Astrocyte of the cerebellum (primary cell): ENCODE measurements at regions not wholly inside any gene's neighbourhood (a gene's known extent, or its start where the extent isn't known, plus 50 kb on each side); places are given as distances from the start of the nearest gene placed in this dataset.

Experiments
- DNase-seq: peaks from one replicate; pipeline ENCODE4 v3.0.0-alpha.2; 2011; ENCODE audit warnings: low read depth
- H3K4me3 ChIP-seq: 2 replicates; pipeline ENCODE4 v1.5.1; 2011; ENCODE audit warnings: mild to moderate bottlenecking, low read depth, low read length, moderate library complexity
- in situ Hi-C: cut with HindIII; loops from 2 replicates; pipeline ENCODE4 v1.10.0; 2017; ENCODE audit warnings: low sequenced_read_pairs
- TF ChIP-seq, protein P1 (sequence below): IDR thresholded peaks from 2 replicates; pipeline ENCODE4 v1.5.1; 2012; ENCODE audit warnings: low read length, low read depth, moderate library complexity, mild to moderate bottlenecking; ENCODE audit errors: missing control alignments

DNA sequence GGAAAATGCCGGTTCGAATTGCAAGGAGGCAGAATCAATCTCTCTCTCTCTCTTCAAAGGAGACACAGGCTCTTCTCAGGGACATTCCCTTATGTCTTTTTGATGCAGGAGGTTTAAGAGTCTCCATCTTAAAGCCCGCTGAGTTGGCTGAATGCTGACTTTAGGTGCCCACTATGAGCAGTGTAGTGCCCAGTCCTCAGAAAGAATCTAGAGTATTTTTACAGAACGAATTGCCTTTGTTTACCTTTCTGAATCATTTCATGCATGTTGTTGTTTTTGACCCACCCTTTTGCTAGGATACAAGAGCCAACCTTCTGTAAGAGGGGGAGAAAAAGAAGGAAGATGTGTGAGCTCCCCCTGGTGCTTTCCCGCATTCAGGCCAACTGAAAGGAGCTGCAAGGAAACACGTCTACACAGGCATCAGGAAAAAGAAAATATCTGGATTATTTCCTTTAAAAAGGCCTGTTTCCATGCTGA lies 193.5 kb upstream of the TCF4 start:
- TF ChIP-seq, protein P1, sequence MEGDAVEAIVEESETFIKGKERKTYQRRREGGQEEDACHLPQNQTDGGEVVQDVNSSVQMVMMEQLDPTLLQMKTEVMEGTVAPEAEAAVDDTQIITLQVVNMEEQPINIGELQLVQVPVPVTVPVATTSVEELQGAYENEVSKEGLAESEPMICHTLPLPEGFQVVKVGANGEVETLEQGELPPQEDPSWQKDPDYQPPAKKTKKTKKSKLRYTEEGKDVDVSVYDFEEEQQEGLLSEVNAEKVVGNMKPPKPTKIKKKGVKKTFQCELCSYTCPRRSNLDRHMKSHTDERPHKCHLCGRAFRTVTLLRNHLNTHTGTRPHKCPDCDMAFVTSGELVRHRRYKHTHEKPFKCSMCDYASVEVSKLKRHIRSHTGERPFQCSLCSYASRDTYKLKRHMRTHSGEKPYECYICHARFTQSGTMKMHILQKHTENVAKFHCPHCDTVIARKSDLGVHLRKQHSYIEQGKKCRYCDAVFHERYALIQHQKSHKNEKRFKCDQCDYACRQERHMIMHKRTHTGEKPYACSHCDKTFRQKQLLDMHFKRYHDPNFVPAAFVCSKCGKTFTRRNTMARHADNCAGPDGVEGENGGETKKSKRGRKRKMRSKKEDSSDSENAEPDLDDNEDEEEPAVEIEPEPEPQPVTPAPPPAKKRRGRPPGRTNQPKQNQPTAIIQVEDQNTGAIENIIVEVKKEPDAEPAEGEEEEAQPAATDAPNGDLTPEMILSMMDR = peak; percentile 88
- peak; percentile 53 for DNase-seq
- in situ Hi-C loops = loop anchor here (25.0 kb wide), 1 partner anchor 444 kb away; no protein-coding TSS in a partner anchor
- H3K4me3 ChIP-seq = no peak overlapping the region

- TF ChIP-seq, protein P1 = no peak
- DNase-seq = peak; percentile 15
- H3K4me3 ChIP-seq = peak overlapping the region; percentile 57
- in situ Hi-C loops = loop anchor here (25.0 kb wide), 1 partner anchor 443 kb away; no protein-coding TSS in a partner anchor
Measured at GRCh38 chr18:55780586-55781071, 192.6 kb upstream of the TCF4 start.

GRCh38 chr18:55779691-55780585 lies 191.9 kb upstream of the TCF4 start:
- TF ChIP-seq, protein P1 = no peak
- no peak for DNase-seq
- H3K4me3 ChIP-seq = peak overlapping the region; percentile 57
- in situ Hi-C loops = loop anchor here (25.0 kb wide), 1 partner anchor 443 kb away; no protein-coding TSS in a partner anchor

DNA sequence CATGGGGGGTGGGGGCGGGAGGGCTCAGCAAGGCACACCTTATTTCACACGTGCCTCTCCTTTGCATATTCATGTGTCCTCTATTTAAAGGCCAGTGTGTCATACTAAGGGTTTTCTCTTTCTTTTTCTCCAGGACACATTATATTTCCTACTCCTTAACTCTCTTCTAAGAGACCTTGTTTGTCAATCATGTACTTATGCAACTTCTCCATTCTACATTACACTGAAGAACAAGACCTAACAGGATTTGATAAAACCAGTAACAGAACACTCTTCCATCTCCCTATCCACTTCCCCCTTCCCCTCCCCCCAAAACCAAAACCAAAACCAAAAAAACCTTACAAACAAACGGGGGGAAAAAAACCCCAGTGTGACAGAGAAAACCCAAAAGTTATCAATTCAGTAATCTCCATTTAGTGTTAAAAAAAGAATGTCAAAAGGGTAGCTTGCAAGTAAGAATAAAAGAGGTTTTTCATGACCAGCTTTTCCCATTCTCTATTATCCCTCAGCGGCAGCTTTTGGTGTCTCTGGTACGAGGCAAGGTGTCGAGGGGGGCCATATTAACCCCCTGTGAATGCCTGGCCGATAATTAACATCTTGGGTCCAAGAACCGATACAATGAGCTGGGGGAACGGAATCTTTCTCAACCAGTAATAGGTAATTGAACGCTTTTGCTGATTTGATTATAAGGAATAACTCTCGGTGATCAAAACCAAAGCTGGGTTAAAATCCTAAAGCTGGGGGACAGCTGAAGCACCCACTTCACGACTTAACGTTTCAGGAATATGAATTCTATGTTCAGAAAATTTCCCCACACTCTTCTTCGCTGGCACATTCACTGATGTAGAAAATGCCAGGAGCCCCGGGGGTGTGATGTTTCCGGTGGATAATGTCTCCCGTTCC lies 191.0 kb upstream of the TCF4 start:
- in situ Hi-C loops = loop anchor here (25.0 kb wide), 1 partner anchor 442 kb away; no protein-coding TSS in a partner anchor
- peak overlapping the region; percentile 57 for H3K4me3 ChIP-seq
- TF ChIP-seq, protein P1 = no peak
- no peak for DNase-seq

GRCh38 chr18:55777666-55778304 lies 189.8 kb upstream of the TCF4 start:
- no peak for DNase-seq
- in situ Hi-C loops = loop anchor here (25.0 kb wide), 1 partner anchor 440 kb away; no protein-coding TSS in a partner anchor
- TF ChIP-seq, protein P1 = no peak
- no peak overlapping the region for H3K4me3 ChIP-seq

DNA sequence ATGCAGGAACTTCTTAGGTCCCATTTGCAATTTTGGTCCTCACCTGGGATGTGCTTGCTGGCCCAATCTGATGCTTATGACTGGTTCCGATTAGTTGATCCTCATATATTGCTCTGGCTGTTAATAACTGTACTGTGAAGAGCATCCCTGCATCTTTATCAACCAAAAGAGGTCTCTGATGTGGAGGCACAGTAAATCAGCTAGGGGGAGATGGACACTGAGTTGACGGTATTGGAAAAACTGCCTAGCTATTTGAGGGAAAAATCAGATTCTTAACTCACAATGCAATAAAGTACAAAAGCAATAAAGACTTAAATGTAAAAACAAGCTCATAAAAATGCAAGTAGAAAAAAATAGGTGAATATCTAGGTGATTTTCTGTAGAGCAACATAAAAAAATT lies 188.0 kb upstream of the TCF4 start:
- no peak for DNase-seq
- TF ChIP-seq, protein P1 = peak; percentile 17
- H3K4me3 ChIP-seq = no peak overlapping the region
- in situ Hi-C loops = loop anchor here (25.0 kb wide), 1 partner anchor 439 kb away; no protein-coding TSS in a partner anchor
